MM.1S (cell line): ENCODE measurements at regions not wholly inside any gene's neighbourhood (a gene's known extent, or its start where the extent isn't known, plus 50 kb on each side); places are given as distances from the start of the nearest gene placed in this dataset.

Source experiments
- DNase-seq: peaks from one replicate; pipeline ENCODE4 v3.0.0-alpha.2; 2015
- H2AFZ ChIP-seq: fragments of 300-600 bp; sonication (generic); 2 replicates; pipeline ENCODE4 v1.6.0; 2016; ENCODE audit warnings: antibody characterized with exemption, low read length
- H3F3A ChIP-seq: fragments of 300-600 bp; sonication (generic); 2 replicates; pipeline ENCODE4 v1.6.1; 2016; ENCODE audit warnings: mild to moderate bottlenecking, antibody characterized with exemption, low read length, moderate library complexity, mixed read lengths; ENCODE audit not compliant: insufficient read depth
- H3K27ac ChIP-seq: fragments of 300-600 bp; sonication (generic); 2 replicates; pipeline ENCODE4 v1.5.1; 2016; ENCODE audit warnings: mild to moderate bottlenecking, low read length
- H3K27me3 ChIP-seq: fragments of 300-600 bp; sonication (generic); replicated peaks from 2 replicates; pipeline ENCODE4 v1.6.0; 2016; ENCODE audit warnings: low read length; ENCODE audit not compliant: insufficient read depth
- H3K36me3 ChIP-seq: fragments of 300-600 bp; sonication (generic); replicated peaks from 2 replicates; pipeline ENCODE4 v1.6.1; 2016; ENCODE audit warnings: mild to moderate bottlenecking, low read length, mixed read lengths; ENCODE audit not compliant: insufficient read depth
- H3K4me1 ChIP-seq: fragments of 300-600 bp; sonication (generic); 2 replicates; pipeline ENCODE4 v1.6.1; 2016; ENCODE audit warnings: low read length, mixed read lengths
- H3K4me2 ChIP-seq: fragments of 300-600 bp; sonication (generic); 2 replicates; pipeline ENCODE4 v1.6.0; 2016; ENCODE audit warnings: low read depth, low read length
- H3K4me3 ChIP-seq: fragments of 300-600 bp; sonication (generic); 2 replicates; pipeline ENCODE4 v1.5.1; 2016; ENCODE audit warnings: low read length, mixed read lengths
- H3K79me2 ChIP-seq: fragments of 300-600 bp; sonication (generic); 2 replicates; pipeline ENCODE4 v1.6.1; 2016; ENCODE audit warnings: mixed run types, low read length, mixed read lengths
- H3K9ac ChIP-seq: fragments of 300-600 bp; sonication (generic); 2 replicates; pipeline ENCODE4 v1.6.1; 2016; ENCODE audit warnings: low read length, mixed read lengths
- H3K9me2 ChIP-seq: fragments of 300-600 bp; sonication (generic); replicated peaks from 2 replicates; pipeline ENCODE4 v1.6.1; 2016; ENCODE audit warnings: mild to moderate bottlenecking, low read length, mixed read lengths; ENCODE audit not compliant: insufficient read depth
- H3K9me3 ChIP-seq: fragments of 300-600 bp; sonication (generic); replicated peaks from 2 replicates; pipeline ENCODE4 v1.6.1; 2016; ENCODE audit warnings: mild to moderate bottlenecking, low read length, mixed read lengths; ENCODE audit not compliant: insufficient read depth
- H4K20me1 ChIP-seq: fragments of 300-600 bp; sonication (generic); 2 replicates; pipeline ENCODE4 v1.6.1; 2016; ENCODE audit warnings: mild to moderate bottlenecking, low read length, moderate library complexity, mixed read lengths; ENCODE audit not compliant: insufficient read depth
- CTCF ChIP-seq: fragments of 300-600 bp; sonication (generic); IDR thresholded peaks from 2 replicates; pipeline ENCODE4 v1.5.1; 2016; ENCODE audit warnings: antibody characterized with exemption, low read length, mixed read lengths
- EZH2 ChIP-seq: fragments of 300-600 bp; sonication (generic); optimal IDR thresholded peaks from 2 replicates; pipeline ENCODE3; 2017; ENCODE audit warnings: low read depth, mild to moderate bottlenecking, antibody characterized with exemption, low read length, mixed read lengths
- EZH2phosphoT487 ChIP-seq: fragments of 300-600 bp; sonication (generic); IDR thresholded peaks from 2 replicates; pipeline ENCODE4 v1.6.1; 2018; ENCODE audit warnings: antibody characterized with exemption, low read length

DNA sequence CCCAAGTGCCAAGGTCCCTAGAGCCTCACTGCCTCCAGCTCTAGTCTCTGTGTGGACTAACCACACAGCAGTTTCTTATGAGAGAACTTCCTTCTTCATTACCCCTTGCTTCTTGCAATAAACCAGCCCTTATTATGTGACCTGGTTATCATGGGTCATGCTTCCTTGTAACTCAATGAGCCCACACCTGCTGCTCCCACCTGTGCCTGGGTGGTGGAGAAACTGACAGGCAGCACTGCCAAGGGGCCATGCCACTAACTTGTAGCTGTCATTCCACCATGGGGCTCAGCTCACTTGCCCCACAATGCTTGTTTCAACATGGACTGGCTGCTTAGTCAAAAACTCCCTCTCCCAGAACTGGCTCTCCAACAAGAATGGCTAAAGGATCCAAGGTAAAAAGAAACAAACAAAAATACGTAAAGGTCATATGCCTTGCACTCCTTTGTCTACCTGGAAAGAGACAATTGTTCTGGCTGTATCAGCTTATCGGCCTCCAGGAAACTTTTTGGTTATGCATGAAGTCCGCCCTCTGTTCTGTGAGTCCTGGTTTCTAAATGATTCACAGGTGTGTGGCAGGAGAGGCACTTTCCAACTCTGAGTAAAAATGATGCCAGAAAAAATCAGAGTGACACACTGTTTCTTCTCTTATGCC, 446.4 kb downstream of the COG6 start:
- Histone ChIP-seq H3K4me2 (no peak overlapping the region), H2AFZ (no peak overlapping the region), H3K36me3 (no peaks in the 10 kb centered on the region), H3K27ac (no peak overlapping the region), H3K9me2 (no peaks in the 10 kb centered on the region), H3K79me2 (no peaks in the 10 kb centered on the region), H3K9ac (no peak overlapping the region), H3K27me3 (no peaks in the 10 kb centered on the region), H3K4me3 (no peak overlapping the region), H3F3A (no peaks in the 10 kb centered on the region), H3K9me3 (no peaks in the 10 kb centered on the region), H3K4me1 (no peaks in the 10 kb centered on the region), H4K20me1 (no peaks in the 10 kb centered on the region)
- DNase-seq = no peak
- TF ChIP-seq CTCF (no peak), EZH2phosphoT487 (no peak), EZH2 (no peak)

DNA sequence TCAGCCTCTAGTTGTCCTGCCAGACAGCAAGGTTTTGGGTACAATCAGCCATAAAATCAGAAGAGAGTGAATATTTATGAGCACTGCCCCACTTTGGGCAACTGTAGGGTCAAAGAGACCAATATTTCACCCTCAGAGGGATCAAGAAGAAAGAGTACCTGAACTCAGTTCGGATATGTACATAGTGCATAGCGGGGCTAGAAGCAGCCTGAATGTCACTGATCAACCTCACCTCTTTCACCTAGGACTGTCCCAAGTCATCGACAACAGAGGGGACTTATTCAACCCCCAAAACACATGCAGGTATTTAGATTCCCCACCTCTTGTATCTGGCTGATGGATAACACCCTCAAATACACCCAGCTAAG, 446.9 kb downstream of the COG6 start:
- no peaks in the 10 kb centered on the region for H3K9me3 ChIP-seq
- H2AFZ ChIP-seq = no peak overlapping the region
- H3K4me3 ChIP-seq = no peak overlapping the region
- no peaks in the 10 kb centered on the region for H3F3A ChIP-seq
- H3K9ac ChIP-seq = no peak overlapping the region
- no peaks in the 10 kb centered on the region for H3K9me2 ChIP-seq
- no peaks in the 10 kb centered on the region for H3K79me2 ChIP-seq
- TF ChIP-seq EZH2phosphoT487 (no peak), CTCF (no peak)
- H3K36me3 ChIP-seq = no peaks in the 10 kb centered on the region
- no peak overlapping the region for H3K4me2 ChIP-seq
- no peak for DNase-seq
- H3K27me3 ChIP-seq = no peaks in the 10 kb centered on the region
- no peaks in the 10 kb centered on the region for H3K4me1 ChIP-seq
- no peak overlapping the region for H3K27ac ChIP-seq
- H4K20me1 ChIP-seq = no peaks in the 10 kb centered on the region

GRCh38 chr13:40102854-40103253, 447.4 kb downstream of the COG6 start:
- H3F3A ChIP-seq = no peaks in the 10 kb centered on the region
- H3K4me3 ChIP-seq = no peak overlapping the region
- H4K20me1 ChIP-seq = no peaks in the 10 kb centered on the region
- no peak for DNase-seq
- H3K9ac ChIP-seq = no peak overlapping the region
- no peak overlapping the region for H3K4me2 ChIP-seq
- no peaks in the 10 kb centered on the region for H3K4me1 ChIP-seq
- no peaks in the 10 kb centered on the region for H3K36me3 ChIP-seq
- no peak overlapping the region for H3K27ac ChIP-seq
- no peak overlapping the region for H2AFZ ChIP-seq
- no peaks in the 10 kb centered on the region for H3K9me2 ChIP-seq
- TF ChIP-seq CTCF = no peak
- no peak for TF ChIP-seq EZH2
- TF ChIP-seq EZH2phosphoT487 = no peak
- no peaks in the 10 kb centered on the region for H3K27me3 ChIP-seq
- H3K79me2 ChIP-seq = no peaks in the 10 kb centered on the region
- H3K9me3 ChIP-seq = no peaks in the 10 kb centered on the region
